Dendritic cell treated with granulocyte-macrophage colony-stimulating factor and Interleukin-4, amounts not matched to agents 40 ng/mL and 50 ng/mL, for 4 days (primary cell): ENCODE measurements at regions not wholly inside any gene's neighbourhood (a gene's known extent, or its start where the extent isn't known, plus 50 kb on each side); places are given as distances from the start of the nearest gene placed in this dataset.

Experiments
- H3K27ac Mint-ChIP-seq: one replicate; pipeline ENCODE4 v1.8.0; 2022; ENCODE audit warnings: mild to moderate bottlenecking, mixed read lengths
- H3K27me3 Mint-ChIP-seq: one replicate; pipeline ENCODE4 v1.8.0; 2022; ENCODE audit warnings: mild to moderate bottlenecking, mixed read lengths
- H3K36me3 Mint-ChIP-seq: one replicate; pipeline ENCODE4 v1.8.0; 2022; ENCODE audit warnings: low read depth, mixed read lengths
- H3K4me1 Mint-ChIP-seq: one replicate; pipeline ENCODE4 v1.8.0; 2022; ENCODE audit warnings: low read depth, mixed read lengths
- H3K4me3 Mint-ChIP-seq: one replicate; pipeline ENCODE4 v1.8.0; 2022; ENCODE audit warnings: mild to moderate bottlenecking, moderate library complexity, mixed read lengths
- H3K9me3 Mint-ChIP-seq: one replicate; pipeline ENCODE4 v1.8.0; 2022; ENCODE audit warnings: mixed read lengths
- intact Hi-C: fragments of 100-400 bp; cut with micrococcal nuclease; formaldehyde crosslinking; loops from one replicate; pipeline ENCODE4 v1.15.0; 2022

DNA sequence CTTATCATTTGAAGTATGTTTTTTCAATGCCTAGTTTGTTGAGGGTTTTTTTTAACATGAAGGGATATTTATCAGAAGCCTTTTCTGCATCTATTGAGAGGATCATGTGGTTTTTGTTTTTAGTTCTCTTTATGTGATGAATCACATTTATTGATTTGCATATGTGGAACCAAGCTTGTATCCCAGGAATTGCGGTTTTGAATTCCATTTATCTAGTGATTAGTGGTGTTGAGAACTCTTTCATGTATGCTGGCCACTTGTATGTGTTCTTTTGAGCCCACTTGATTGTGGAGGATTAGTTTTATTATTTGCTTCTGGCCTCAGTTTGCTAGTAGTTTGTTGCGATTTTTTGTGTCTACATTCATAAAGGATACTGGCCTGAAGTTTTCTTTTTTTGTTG, 85.0 kb upstream of the CNKSR2 start:
- intact Hi-C loops = no loop called here
- H3K4me3 Mint-ChIP-seq = no peak overlapping the region
- no peak overlapping the region for H3K27ac Mint-ChIP-seq
- no peaks in the 10 kb centered on the region for H3K36me3 Mint-ChIP-seq
- no peaks in the 10 kb centered on the region for H3K4me1 Mint-ChIP-seq
- H3K9me3 Mint-ChIP-seq = no peaks in the 10 kb centered on the region
- H3K27me3 Mint-ChIP-seq = no peaks in the 10 kb centered on the region

DNA sequence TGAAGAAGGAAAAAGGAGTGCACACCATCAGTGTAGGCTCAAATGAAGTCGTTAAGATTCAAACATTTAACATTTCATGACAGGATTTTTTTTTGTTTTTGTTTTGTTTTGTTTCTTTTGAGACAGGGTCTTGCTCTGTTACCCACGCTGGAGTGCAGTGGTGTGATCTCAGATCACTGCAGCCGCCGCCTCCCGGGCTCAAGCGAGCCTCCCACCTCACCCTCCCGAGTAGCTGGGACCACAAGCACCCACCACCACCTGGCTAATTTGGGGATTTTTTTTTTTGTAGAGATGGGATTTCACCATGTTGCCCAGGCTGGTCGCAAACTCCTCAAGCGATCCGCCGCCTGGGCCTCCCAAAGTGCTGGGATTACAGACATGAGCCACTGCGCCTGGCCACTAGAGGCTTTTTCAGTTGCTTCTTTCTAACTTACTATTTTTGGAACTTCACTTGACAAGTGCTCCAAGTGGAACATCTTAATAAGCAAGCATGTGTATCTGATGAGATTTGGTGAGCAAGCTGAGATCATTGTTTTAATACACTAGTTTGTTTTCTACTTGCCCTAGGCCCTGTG, 78.9 kb upstream of the CNKSR2 start:
- no peak overlapping the region for H3K27ac Mint-ChIP-seq
- H3K4me1 Mint-ChIP-seq = no peaks in the 10 kb centered on the region
- H3K4me3 Mint-ChIP-seq = no peak overlapping the region
- H3K9me3 Mint-ChIP-seq = no peaks in the 10 kb centered on the region
- intact Hi-C loops = no loop called here
- no peaks in the 10 kb centered on the region for H3K27me3 Mint-ChIP-seq
- H3K36me3 Mint-ChIP-seq = no peaks in the 10 kb centered on the region

DNA sequence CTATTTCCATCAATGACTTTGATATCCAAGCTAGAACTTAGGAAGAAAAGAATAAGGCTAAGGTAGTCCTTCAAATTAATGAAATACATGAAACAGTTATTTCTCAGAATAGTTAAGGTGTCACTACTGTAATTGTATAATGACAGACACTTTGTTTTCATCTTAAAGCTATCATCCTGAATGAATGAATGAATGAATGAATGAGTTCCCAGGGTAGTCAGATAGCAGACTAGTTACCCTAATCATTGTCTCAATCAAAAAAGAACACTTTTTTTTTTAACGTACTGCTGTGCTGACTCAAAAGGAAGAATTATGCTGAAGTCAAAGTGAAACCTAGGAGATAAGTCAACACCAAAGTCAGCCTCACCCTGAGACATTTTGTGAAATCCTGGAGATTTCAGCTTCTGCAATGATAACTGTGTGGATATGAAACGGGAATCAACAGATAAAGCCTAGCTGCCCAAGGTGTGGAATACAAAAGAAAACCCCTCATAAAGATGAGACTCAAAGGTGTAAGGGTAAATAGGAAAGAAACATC, 68.3 kb upstream of the CNKSR2 start:
- Mint-ChIP-seq H3K4me1 (no peaks in the 10 kb centered on the region), H3K27ac (no peak overlapping the region), H3K9me3 (no peaks in the 10 kb centered on the region), H3K36me3 (no peaks in the 10 kb centered on the region), H3K27me3 (no peaks in the 10 kb centered on the region), H3K4me3 (no peak overlapping the region)
- intact Hi-C loops = no loop called here

DNA sequence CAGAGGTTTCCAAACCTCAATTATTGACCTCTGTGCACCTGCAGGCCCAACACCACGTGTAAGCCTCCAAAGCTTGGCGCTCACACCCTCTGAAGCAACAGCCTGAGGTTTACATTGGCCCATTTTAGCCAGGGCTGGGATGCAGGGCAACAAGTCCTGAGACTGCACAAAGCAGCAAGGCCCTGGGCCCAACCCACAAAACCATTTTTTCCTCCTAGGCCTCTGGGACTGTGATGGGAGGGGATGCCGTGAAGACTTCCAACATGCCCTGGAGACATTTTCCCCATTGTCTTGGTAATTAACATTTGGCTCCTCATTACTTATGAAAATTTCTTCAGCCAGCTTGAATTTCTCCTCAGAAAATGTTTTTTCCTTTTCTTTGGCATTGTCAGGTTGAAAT, 54.9 kb upstream of the CNKSR2 start:
- Mint-ChIP-seq H3K4me1 (no peaks in the 10 kb centered on the region), H3K4me3 (no peak overlapping the region), H3K36me3 (no peaks in the 10 kb centered on the region), H3K27ac (no peak overlapping the region), H3K27me3 (no peaks in the 10 kb centered on the region), H3K9me3 (peaks cover 16% of the 10 kb centered on the region)
- intact Hi-C loops = no loop called here
